HEK293T (cell line): ENCODE measurements at regions not wholly inside any gene's neighbourhood (a gene's known extent, or its start where the extent isn't known, plus 50 kb on each side); places are given as distances from the start of the nearest gene placed in this dataset.

Source experiments
- NFRKB ChIP-seq: fragments of 450-650 bp; IDR thresholded peaks from 2 replicates; pipeline ENCODE4 v1.6.1; 2016; ENCODE audit warnings: mild to moderate bottlenecking, moderate library complexity
- SP1 ChIP-seq: fragments of 450-650 bp; IDR thresholded peaks from 2 replicates; pipeline ENCODE4 v1.6.1; 2017

DNA sequence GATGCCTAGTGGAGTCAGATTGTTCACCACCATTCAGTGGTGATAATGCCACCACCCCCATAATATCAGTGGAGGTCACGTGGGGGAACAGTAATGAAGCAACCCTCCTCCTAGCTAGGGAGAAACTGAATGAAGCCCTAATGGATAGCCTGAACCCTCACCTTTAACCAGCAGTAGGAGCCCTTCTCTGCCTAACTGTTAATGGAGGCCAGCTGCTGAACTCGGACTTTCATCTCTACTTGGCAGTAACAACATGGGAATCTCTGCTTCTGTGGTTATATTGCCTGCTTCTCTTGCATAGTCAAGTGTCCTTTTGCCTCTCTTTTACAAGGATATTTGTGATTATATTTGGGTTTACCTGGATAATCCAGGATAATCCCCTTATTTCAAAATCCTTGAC lies 1097.9 kb downstream of the REEP3 start:
- TF ChIP-seq SP1: no peak
- no peak for TF ChIP-seq NFRKB
